ENCODE measurements at regions not wholly inside any gene's neighbourhood (a gene's known extent, or its start where the extent isn't known, plus 50 kb on each side); places are given as distances from the start of the nearest gene placed in this dataset.

GRCh38 chr18:28757466-28758008 lies 580.6 kb upstream of the CDH2 start (continued):
- TF ChIP-seq, protein P1, sequence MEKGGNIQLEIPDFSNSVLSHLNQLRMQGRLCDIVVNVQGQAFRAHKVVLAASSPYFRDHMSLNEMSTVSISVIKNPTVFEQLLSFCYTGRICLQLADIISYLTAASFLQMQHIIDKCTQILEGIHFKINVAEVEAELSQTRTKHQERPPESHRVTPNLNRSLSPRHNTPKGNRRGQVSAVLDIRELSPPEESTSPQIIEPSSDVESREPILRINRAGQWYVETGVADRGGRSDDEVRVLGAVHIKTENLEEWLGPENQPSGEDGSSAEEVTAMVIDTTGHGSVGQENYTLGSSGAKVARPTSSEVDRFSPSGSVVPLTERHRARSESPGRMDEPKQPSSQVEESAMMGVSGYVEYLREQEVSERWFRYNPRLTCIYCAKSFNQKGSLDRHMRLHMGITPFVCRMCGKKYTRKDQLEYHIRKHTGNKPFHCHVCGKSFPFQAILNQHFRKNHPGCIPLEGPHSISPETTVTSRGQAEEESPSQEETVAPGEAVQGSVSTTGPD (CRISPR knock-in tag; IDR thresholded peaks at IDR 0.05) = no peak
- TF ChIP-seq, protein P2, sequence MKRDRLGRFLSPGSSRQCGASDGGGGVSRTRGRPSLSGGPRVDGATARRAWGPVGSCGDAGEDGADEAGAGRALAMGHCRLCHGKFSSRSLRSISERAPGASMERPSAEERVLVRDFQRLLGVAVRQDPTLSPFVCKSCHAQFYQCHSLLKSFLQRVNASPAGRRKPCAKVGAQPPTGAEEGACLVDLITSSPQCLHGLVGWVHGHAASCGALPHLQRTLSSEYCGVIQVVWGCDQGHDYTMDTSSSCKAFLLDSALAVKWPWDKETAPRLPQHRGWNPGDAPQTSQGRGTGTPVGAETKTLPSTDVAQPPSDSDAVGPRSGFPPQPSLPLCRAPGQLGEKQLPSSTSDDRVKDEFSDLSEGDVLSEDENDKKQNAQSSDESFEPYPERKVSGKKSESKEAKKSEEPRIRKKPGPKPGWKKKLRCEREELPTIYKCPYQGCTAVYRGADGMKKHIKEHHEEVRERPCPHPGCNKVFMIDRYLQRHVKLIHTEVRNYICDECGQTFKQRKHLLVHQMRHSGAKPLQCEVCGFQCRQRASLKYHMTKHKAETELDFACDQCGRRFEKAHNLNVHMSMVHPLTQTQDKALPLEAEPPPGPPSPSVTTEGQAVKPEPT (CRISPR knock-in tag; IDR thresholded peaks at IDR 0.05; ENCODE audit: low read depth) = no peak
- no peak for TF ChIP-seq GLMP (CRISPR knock-in tag; IDR thresholded peaks at IDR 0.05; ENCODE audit: borderline replicate concordance)

DNA sequence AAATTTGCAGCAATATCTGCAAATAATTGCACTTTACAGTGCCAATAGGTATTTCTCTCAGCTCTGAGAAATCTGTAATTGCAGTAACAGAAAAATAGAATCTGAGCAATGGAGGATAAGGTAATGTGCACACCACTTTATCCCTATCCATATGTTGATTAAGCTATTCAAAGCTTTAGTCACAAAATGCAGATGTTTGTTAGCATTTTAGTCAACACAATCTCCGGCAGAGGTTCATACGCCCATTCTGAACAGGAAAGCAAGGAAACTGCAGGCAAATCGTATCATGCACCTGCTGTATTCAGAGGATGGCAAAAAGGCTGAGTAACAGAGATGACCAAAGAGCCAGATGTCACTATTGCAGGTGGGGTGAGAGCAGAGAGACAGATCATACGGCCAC lies 566.2 kb upstream of the CDH2 start:
- CTCF ChIA-PET (ENCODE audit: low intra/inter-chr PET ratio, low total read pairs) = no interaction called here
- Histone ChIP-seq H3K36me3 (replicated peaks in 1 of 2; ENCODE audit: control insufficient read depth in 1 of 2, insufficient read depth in 2 of 2, low read length in 2 of 2) (no peaks in the 10 kb centered on the region), H3K9me3 (ENCODE audit: low read length) (no peaks in the 10 kb centered on the region), H4K20me1 (ENCODE audit: insufficient read depth, low read length) (no peaks in the 10 kb centered on the region), H2AFZ (ENCODE audit: low read length) (no peak overlapping the region), H3K9ac (ENCODE audit: insufficient read depth, low read depth, low read length) (no peak overlapping the region), H3K27me3 (ENCODE audit: control insufficient read depth in 1 of 2, insufficient read depth in 2 of 2, low read length in 2 of 2) (no peaks in the 10 kb centered on the region), H3K4me1 (ENCODE audit: insufficient read depth, low read length) (no peaks in the 10 kb centered on the region), H3K4me3 (replicated peaks in 1 of 3; ENCODE audit: insufficient read depth in 1 of 3, low read depth in 2 of 3, low read length in 3 of 3) (no peak overlapping the region), H3K79me2 (ENCODE audit: insufficient read depth, low read length) (no peaks in the 10 kb centered on the region), H3K4me2 (ENCODE audit: low read depth, low read length) (no peak overlapping the region), H3K27ac (ENCODE audit: extremely low read length, insufficient read depth, low read length) (no peak overlapping the region)
- WGBS (ENCODE audit: low lambda C conversion rate) = 0% methylated on average over 4 of the region's 4 CpGs
- ATAC-seq (no peak), FAIRE-seq (no peak), DNase-seq (ENCODE audit: low spot score) (no peak)
- POLR2A ChIA-PET = no interaction called here
- intact Hi-C loops (cut with micrococcal nuclease; ENCODE audit: unreplicated experiment) (no loop called here), in situ Hi-C loops (cut with HindIII; ENCODE audit: extremely low pct_ligation_motif_present, low pct_unique_long_range_greater_than_20kb) (no loop called here)
- TF ChIP-seq ZNF557 (CRISPR knock-in tag; IDR thresholded peaks at IDR 0.05) = no peak
- TF ChIP-seq, protein P3, sequence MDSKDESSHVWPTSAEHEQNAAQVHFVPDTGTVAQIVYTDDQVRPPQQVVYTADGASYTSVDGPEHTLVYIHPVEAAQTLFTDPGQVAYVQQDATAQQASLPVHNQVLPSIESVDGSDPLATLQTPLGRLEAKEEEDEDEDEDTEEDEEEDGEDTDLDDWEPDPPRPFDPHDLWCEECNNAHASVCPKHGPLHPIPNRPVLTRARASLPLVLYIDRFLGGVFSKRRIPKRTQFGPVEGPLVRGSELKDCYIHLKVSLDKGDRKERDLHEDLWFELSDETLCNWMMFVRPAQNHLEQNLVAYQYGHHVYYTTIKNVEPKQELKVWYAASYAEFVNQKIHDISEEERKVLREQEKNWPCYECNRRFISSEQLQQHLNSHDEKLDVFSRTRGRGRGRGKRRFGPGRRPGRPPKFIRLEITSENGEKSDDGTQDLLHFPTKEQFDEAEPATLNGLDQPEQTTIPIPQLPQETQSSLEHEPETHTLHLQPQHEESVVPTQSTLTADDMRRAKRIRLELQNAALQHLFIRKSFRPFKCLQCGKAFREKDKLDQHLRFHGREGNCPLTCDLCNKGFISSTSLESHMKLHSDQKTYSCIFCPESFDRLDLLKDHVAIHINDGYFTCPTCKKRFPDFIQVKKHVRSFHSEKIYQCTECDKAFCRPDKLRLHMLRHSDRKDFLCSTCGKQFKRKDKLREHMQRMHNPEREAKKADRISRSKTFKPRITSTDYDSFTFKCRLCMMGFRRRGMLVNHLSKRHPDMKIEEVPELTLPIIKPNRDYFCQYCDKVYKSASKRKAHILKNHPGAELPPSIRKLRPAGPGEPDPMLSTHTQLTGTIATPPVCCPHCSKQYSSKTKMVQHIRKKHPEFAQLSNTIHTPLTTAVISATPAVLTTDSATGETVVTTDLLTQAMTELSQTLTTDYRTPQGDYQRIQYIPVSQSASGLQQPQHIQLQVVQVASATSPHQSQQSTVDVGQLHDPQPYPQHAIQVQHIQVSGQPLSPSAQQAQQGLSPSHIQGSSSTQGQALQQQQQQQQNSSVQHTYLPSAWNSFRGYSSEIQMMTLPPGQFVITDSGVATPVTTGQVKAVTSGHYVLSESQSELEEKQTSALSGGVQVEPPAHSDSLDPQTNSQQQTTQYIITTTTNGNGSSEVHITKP (CRISPR knock-in tag; IDR thresholded peaks at IDR 0.05; ENCODE audit: low read depth) = no peak
- no peak for TF ChIP-seq FOXK2 (IDR thresholded peaks at IDR 0.05)
- no peak for TF ChIP-seq BORCS8-MEF2B (CRISPR knock-in tag; IDR thresholded peaks at IDR 0.05)
- no peak for TF ChIP-seq ARNTL (CRISPR knock-in tag; IDR thresholded peaks at IDR 0.05)
- TF ChIP-seq ZNF350 (CRISPR knock-in tag; IDR thresholded peaks at IDR 0.05; ENCODE audit: borderline replicate concordance, low read depth) = no peak
- TF ChIP-seq PLSCR1 (CRISPR knock-in tag; IDR thresholded peaks at IDR 0.05; ENCODE audit: borderline replicate concordance) = no peak
- BruUV-seq (replicated peaks) = no TSS peak
